ENCODE measurements at regions not wholly inside any gene's neighbourhood (a gene's known extent, or its start where the extent isn't known, plus 50 kb on each side); places are given as distances from the start of the nearest gene placed in this dataset.

- peaks cover 0 to 2% (median 0%) of the 10 kb centered on the region in 7 donors for H3K9me3 Mint-ChIP-seq
- no peaks in the 10 kb centered on the region for H3K36me3 Mint-ChIP-seq
- Histone ChIP-seq H3K4me1 (ENCODE audit: control insufficient read depth in 1 of 2, insufficient read depth in 2 of 2, low read length in 2 of 2) (peaks cover 13 to 17% of the 10 kb centered on the region in 2 donors), H3K4me2 (replicated peaks; ENCODE audit: extremely low read depth, low read length, poor library complexity, severe bottlenecking) (no peak overlapping the region), H3K36me3 (replicated peaks in 1 of 2; ENCODE audit: control insufficient read depth in 1 of 2, insufficient read depth in 2 of 2, low read length in 2 of 2) (no peaks in the 10 kb centered on the region), H3K4me3 (replicated peaks in 1 of 3; ENCODE audit: low read depth in 2 of 3, low read length in 3 of 3) (no peak overlapping the region), H3K79me2 (ENCODE audit: insufficient read depth, low read length) (no peaks in the 10 kb centered on the region), H3K9ac (ENCODE audit: insufficient read depth, low read length, poor library complexity, severe bottlenecking) (no peak overlapping the region), H3K9me3 (replicated peaks in 1 of 2; ENCODE audit: control insufficient read depth in 1 of 2, insufficient read depth in 1 of 2, low read length in 2 of 2) (no peaks in the 10 kb centered on the region), H2AFZ (ENCODE audit: insufficient read depth, low read depth, low read length, poor library complexity, severe bottlenecking) (no peak overlapping the region), H4K20me1 (ENCODE audit: insufficient read depth, low read length) (no peaks in the 10 kb centered on the region), H3K27me3 (ENCODE audit: control insufficient read depth in 2 of 2, insufficient read depth in 2 of 2, low read length in 2 of 2) (peaks cover 0 to 2% of the 10 kb centered on the region in 2 donors), H3K27ac (ENCODE audit: low read depth in 1 of 2, low read length in 2 of 2) (no peak overlapping the region)
- peaks cover 28% of the 10 kb centered on the region for H3K4me1 Mint-ChIP-seq
- peaks cover 9 to 17% (median 9%) of the 10 kb centered on the region in 3 donors for H3K27me3 Mint-ChIP-seq (ENCODE audit: low read depth in 3 of 3)
- no CpG with 5 or more reads among the region's 4 CpGs for WGBS (ENCODE audit: insufficient coverage)
- peak in 1 of 3 donors; percentile 29 for DNase-seq
- intact Hi-C loops (cut with micrococcal nuclease), result no loop called here
- no peak for TF ChIP-seq CTCF (IDR thresholded peaks at IDR 0.05)
- peak overlapping the region in 2 of 7 donors; percentile 30 to 51 for H3K27ac Mint-ChIP-seq
- H3K4me3 Mint-ChIP-seq, result no peak overlapping the region
These were observed 102.0 kb upstream of the STEAP1B start for GRCh38 chr7:22601812-22602565.

GRCh38 chr7:22601408-22601807, 101.4 kb upstream of the STEAP1B start:
- H3K9me3 Mint-ChIP-seq, result peaks cover 0 to 2% (median 0%) of the 10 kb centered on the region in 7 donors
- peaks cover 28% of the 10 kb centered on the region for H3K4me1 Mint-ChIP-seq

More at GRCh38 chr7:22601408-22601807, 101.4 kb upstream of the STEAP1B start:
- Mint-ChIP-seq H3K27ac (peak overlapping the region in 3 of 7 donors; percentile 64 to 81 (median 70)), H3K36me3 (no peaks in the 10 kb centered on the region), H3K4me3 (no peak overlapping the region), H3K27me3 (ENCODE audit: low read depth in 3 of 3) (peaks cover 9 to 17% (median 9%) of the 10 kb centered on the region in 3 donors)
- intact Hi-C loops (cut with micrococcal nuclease), result no loop called here
- no peak overlapping the region for H2AFZ ChIP-seq (ENCODE audit: insufficient read depth, low read depth, low read length, poor library complexity, severe bottlenecking)
- TF ChIP-seq CTCF (IDR thresholded peaks at IDR 0.05), result no peak
- DNase-seq, result peak in 2 of 3 donors; percentile 22 to 64
- no peaks in the 10 kb centered on the region for H3K79me2 ChIP-seq (ENCODE audit: insufficient read depth, low read length)
- peaks cover 13 to 17% of the 10 kb centered on the region in 2 donors for H3K4me1 ChIP-seq (ENCODE audit: control insufficient read depth in 1 of 2, insufficient read depth in 2 of 2, low read length in 2 of 2)
- H3K4me2 ChIP-seq (replicated peaks; ENCODE audit: extremely low read depth, low read length, poor library complexity, severe bottlenecking), result no peak overlapping the region
- no peaks in the 10 kb centered on the region for H4K20me1 ChIP-seq (ENCODE audit: insufficient read depth, low read length)
- H3K27me3 ChIP-seq (ENCODE audit: control insufficient read depth in 2 of 2, insufficient read depth in 2 of 2, low read length in 2 of 2), result peaks cover 0 to 2% of the 10 kb centered on the region in 2 donors
- no peak overlapping the region for H3K9ac ChIP-seq (ENCODE audit: insufficient read depth, low read length, poor library complexity, severe bottlenecking)
- no peak overlapping the region for H3K4me3 ChIP-seq (replicated peaks in 1 of 3; ENCODE audit: low read depth in 2 of 3, low read length in 3 of 3)
- H3K36me3 ChIP-seq (replicated peaks in 1 of 2; ENCODE audit: control insufficient read depth in 1 of 2, insufficient read depth in 2 of 2, low read length in 2 of 2), result no peaks in the 10 kb centered on the region
- no peaks in the 10 kb centered on the region for H3K9me3 ChIP-seq (replicated peaks in 1 of 2; ENCODE audit: control insufficient read depth in 1 of 2, insufficient read depth in 1 of 2, low read length in 2 of 2)
- no peak overlapping the region for H3K27ac ChIP-seq (ENCODE audit: low read depth in 1 of 2, low read length in 2 of 2)

All from CD14-positive monocyte (primary cell).